ENCODE measurements at regions not wholly inside any gene's neighbourhood (a gene's known extent, or its start where the extent isn't known, plus 50 kb on each side); places are given as distances from the start of the nearest gene placed in this dataset.
"Not testable (repeated sequence)": the region's sequence is repeated elsewhere in the genome, so short reads cannot be mapped to it uniquely, and the experiment has no call there.

GRCh38 chr9:96131825-96132224, 170.2 kb downstream of the HSD17B3 start:
- no peak for DNase-seq (ENCODE audit: low read depth in 2 of 2)

DNA sequence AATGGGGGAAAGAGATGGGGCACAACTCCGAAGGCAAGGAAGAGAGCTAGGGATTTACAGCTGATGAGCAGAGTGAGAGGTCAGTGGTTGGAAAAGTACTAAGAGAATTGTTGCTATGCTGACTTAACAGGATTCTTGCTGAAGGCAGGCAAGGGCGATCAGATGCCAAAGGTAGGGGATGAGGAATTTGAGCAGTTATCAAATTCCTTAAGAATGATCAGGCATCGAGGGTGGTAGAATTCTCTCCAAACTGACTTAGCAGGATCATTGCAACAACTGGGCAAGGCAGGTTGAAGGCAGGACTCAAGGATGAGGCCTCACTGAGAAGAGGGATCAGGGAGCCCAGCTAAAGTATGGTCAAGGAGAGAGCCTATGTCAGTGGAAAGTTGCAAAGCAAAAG, 171.0 kb downstream of the HSD17B3 start:
- no peak for DNase-seq (ENCODE audit: low read depth in 2 of 2)

- DNase-seq (ENCODE audit: low read depth in 2 of 2) = no peak
Measured at GRCh38 chr9:96129747-96130146, 172.2 kb downstream of the HSD17B3 start.

DNA sequence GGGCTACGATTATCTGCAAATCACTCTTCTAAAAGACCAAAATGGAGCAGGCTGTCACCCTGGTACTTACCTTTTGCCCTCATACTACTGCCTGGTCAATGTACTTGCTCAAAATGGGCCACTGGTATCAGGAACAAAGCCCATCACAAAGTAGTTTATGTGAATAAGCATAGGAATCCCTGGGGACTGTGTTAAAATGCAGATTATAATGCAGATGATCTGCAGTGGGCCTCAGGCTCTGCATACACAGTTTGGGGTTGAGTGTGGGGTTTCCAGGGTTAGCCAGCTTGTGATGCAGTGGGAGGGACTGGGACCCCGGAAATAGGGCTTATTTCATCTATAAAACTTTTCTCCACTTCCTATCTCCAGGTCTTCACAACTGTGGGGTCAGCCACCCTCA, 173.1 kb downstream of the HSD17B3 start:
- DNase-seq (ENCODE audit: low read depth in 2 of 2) = no peak

GRCh38 chr9:96126321-96126881, 175.6 kb downstream of the HSD17B3 start:
- no peak for DNase-seq (ENCODE audit: low read depth in 2 of 2)

DNA sequence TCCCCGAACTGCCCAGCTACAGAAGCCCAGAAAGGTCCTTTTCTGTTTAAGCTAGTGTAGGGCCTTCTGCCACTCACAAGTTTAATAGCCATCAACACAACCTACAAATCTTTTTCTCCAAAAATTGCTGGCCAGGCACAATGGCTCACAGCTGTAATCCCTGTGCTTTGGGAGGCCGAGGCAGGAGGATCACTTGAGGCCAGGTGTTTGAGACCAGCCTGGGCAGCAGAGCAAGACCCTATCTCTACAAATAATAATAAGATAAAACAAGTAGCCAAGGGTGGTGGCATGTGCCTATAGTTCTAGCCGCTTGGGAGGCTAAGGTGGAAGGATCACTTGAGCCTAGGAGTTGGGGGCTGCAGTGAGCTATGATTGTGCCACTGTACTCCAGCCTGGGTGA, 176.4 kb downstream of the HSD17B3 start:
- DNase-seq (ENCODE audit: low read depth in 2 of 2) = no peak

DNA sequence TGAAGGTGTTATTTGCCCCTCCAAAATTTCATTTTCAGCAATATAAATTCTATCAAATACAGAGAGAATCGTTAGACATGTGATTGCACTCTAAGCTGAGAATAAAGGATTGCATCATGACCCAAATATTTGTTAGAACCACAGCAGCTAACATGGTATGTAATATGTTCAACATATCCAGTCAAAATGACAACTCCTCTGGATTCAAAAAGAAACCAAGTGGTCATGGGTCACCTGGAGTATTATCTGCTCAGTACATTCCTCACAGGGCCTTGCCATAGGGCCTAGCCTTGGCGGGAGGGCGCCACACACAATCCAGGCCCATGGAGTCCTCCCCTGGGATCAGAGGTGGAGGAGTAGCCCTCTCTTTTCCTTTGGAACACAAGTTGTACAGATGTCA, 179.2 kb downstream of the HSD17B3 start:
- DNase-seq (ENCODE audit: low read depth in 2 of 2) = no peak

- DNase-seq (ENCODE audit: low read depth in 2 of 2) = no peak
Measured at GRCh38 chr9:96122282-96122681, 179.7 kb downstream of the HSD17B3 start.

DNA sequence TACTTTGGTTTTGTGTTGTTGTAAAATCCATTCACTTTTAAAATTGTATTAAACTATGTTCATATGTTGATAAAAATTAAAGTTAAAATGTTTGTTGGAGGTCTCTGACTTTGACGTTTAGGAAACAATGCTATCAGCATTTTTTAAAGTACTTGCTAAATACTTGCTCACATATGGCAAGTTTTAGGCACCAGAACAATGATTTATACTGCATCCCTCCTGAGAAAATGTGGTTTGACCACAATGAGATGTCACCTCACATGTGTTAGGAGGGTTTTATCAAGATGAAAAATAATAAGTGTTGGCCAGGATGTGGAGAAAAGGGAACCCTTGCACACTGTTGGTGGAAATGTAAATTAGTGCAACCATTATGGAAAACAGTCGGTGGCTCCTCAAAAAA, 180.8 kb downstream of the HSD17B3 start:
- DNase-seq (ENCODE audit: low read depth in 2 of 2) = no peak

DNA sequence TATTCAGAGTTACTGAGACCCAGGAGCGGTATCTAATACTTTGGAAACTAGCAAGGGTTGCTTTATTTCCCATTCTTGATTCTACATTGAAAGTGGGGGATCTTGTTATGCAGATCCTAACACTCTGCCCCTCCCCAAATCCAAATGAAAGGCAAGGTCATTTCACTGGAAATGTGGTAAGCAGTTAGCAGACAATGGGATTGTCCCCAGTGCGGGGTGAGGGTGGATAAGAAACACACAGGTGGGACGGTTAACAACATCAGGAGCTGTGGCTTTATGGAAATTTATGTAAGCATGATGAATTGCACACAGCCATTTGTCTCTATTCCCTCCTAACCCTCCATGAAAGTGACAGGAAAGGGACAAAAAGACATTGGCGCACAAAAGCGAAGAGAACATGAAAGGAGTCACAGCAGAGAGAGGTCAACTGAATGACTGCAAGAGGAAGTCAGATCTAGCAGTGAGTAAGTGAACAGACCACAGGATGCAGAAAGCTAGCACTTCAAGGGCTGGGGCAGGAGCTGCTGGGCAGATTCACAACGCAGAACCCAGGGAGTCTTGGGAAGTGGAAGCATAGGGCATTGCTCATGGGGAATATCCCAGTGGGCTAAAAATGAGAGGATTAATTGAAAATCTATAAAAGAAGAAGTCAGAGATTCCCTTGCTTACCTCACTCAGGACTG, 184.4 kb downstream of the HSD17B3 start:
- no peak for DNase-seq (ENCODE audit: low read depth in 2 of 2)

GRCh38 chr9:96116275-96117064, 185.5 kb downstream of the HSD17B3 start:
- DNase-seq (ENCODE audit: low read depth in 2 of 2) = no peak

DNA sequence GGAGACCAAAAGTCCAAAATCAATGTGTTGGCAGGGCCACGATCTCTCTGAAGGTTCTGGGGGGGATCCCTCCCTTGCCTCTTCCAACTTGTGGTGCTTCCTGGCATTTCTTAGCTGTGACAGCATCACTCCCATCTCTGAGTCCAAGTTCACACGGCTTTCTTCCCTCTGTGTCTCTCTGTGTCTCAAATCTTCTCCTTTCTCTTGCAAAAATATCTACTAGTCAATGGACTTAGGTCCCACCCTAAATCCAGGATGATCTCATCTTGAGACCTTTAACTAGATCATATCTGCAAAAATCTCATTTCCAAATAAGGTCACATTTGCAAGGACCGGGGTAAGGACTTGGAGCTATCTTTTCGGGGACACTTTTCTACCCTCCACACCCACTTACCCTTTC, 186.1 kb downstream of the HSD17B3 start:
- no peak for DNase-seq (ENCODE audit: low read depth in 2 of 2)

DNA sequence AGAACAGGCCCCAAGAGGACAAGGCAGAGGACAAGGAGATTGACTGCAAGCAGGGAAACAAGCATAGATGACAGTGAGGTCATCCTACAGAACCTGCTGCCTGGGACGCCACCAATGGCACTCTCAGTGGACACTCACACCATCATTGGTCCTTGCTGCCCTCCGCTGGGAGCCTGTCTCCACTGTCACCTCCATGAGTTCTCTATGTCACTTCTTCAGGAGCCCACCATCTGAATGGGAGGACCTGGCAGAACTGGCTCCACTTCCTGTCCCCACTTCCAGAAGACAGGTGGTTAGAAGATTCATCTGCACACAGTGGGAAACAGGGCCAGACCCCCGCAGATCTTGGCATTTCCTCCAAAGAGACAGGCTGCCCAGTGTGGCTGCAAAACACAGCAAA, 188.9 kb downstream of the HSD17B3 start:
- DNase-seq (ENCODE audit: low read depth in 2 of 2) = no peak

GRCh38 chr9:96109680-96110351, 192.2 kb downstream of the HSD17B3 start:
- DNase-seq (ENCODE audit: low read depth in 2 of 2) = no peak

GRCh38 chr9:96108691-96109380, 193.1 kb downstream of the HSD17B3 start:
- DNase-seq (ENCODE audit: low read depth in 2 of 2) = no peak

- no peak for DNase-seq (ENCODE audit: low read depth in 2 of 2)
Measured at GRCh38 chr9:96107436-96107835, 194.5 kb downstream of the HSD17B3 start.

DNA sequence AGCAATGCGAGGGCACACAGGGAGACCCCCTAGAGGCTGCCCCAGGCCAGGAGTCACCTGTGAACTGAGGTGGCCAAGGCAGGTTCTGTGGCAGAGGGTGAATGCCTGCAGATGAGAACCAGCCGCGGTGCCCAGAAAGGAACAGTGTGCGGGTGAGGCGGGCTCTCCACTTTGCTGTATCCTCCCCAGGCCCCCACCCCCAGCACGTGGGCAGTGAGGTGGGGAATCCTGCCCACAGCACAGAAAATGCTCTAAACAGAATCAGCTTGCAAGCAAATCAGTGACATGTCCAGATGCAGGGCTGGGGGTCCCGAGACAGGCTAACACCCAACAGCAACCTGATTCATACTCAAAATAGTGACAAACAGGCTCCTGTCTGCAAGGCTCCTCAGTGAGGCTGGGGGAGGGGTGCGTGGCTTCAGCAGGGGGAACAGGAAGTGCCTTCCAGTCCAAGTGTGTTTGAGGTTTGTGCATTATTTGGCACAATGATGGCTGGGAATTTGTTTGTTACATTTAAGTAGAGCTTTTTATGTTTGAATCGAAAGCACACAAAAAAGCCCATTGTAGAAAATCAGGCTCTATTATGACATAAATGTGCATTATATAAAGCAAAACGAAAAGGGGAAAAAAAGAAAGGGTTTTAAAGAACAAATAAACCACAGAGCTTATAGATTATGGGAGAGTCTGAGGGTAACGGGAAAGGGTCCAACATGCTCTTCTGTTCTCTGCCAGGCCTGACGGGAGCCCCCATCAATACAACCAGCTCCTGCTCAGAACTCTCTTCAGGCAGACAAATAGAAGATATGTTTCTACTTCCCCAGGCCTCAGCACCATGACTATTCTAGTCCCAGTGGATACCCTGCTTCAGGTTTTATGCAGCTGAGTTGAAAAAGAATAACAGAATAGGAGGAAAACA, 201.3 kb downstream of the HSD17B3 start:
- DNase-seq (ENCODE audit: low read depth in 2 of 2) = no peak

- not testable (repeated sequence) for DNase-seq (ENCODE audit: low read depth in 2 of 2)
Measured at GRCh38 chr9:96090630-96091029, 211.3 kb downstream of the HSD17B3 start.

DNA sequence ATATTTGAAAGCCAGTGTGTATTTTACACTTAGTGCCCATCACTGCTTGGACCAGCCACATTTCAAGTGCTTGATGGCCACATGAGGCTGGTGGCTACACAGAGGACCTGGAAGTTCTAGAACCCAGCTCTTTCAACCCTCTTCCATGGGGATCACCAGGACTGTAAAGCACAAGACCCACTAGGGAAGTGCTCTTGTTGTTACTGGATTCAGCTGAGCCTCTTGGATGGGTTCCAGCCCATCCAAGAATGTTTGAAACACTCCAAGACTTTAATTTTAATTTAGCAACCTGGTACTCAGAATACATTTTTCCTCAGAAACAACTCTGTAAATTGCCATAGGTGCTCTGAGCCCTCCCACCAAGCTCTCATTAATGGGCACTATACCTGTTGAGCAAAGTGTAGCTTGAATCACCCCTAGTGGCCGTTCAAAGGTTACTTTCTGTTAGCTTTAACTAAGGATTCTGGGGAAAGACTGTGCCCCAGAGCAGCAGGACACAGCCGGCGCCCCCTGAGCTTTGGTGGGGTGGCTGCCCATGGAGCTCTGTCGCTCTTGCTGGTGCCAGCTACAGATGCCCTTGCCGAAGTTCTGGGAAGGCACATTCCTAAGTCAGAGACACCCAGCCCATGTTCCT, 212.4 kb downstream of the HSD17B3 start:
- DNase-seq (ENCODE audit: low read depth in 2 of 2) = no peak

DNA sequence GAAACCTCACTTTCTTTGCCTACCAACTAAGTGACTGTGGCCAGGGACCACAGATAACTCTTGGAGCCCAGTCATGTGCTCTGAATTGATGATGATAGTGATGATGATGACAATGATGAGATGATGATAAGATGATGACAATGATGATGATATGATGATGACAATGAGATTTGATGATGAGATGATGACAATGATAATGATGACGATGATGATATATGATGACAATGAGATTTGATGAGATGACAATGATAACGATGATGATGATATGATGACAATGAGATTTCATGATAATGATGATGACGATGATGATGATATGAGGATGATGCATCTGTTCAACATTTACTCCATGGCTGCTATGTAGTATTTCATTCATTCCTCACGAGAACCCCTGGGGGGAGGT, 213.0 kb downstream of the ERCC6L2 start:
- no peak for DNase-seq (ENCODE audit: low read depth in 2 of 2)

Measured in activated CD8-positive, alpha-beta memory T cell treated with anti-CD3 and anti-CD28 coated beads for 4 hours (primary cell).